LoVo (cell line): ENCODE measurements at regions not wholly inside any gene's neighbourhood (a gene's known extent, or its start where the extent isn't known, plus 50 kb on each side); places are given as distances from the start of the nearest gene placed in this dataset.
"Not testable (repeated sequence)": the region's sequence is repeated elsewhere in the genome, so short reads cannot be mapped to it uniquely, and the experiment has no call there.

ENCODE experiments used
- DNase-seq: peaks from one replicate; pipeline ENCODE4 v3.0.0-alpha.2; 2016; ENCODE audit warnings: low spot score

DNA sequence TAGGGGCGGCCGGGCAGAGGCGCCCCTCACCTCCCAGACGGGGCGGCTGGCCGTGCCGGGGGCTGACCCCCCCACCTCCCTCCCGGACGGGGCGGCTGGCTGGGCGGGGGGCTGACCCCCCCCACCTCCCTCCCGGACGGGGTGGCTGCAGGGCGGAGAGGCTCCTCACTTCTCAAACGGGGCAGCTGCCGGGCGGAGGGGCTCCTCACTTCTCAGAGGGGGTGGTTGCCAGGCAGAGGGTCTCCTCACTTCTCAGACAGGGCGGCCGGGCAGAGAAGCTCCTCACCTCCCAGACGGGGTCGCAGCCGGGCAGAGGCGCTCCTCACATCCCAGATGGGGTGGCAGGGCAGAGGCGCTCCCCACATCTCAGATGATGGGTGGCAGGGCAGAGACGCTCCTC lies 836.8 kb downstream of the RAPGEF2 start:
- not testable (repeated sequence) for DNase-seq

DNA sequence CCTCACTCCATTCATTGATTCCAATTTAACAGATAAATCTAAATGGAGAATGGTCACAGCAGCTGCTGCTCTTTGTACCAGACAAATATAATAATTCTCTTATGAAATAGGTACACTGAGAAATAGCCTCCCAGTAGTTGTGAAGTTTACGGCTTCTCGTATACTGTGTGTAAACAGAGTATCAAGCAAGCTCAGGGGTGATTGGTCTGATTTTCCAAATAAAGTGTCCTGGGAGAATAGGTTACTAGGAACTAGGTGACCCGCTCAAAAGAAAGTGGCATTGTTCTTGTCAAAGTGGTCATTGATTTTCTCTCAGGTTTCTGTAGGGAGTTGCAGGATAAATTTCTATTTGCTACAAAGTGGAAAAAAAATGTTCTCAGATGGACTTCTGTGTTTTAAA lies 838.2 kb downstream of the RAPGEF2 start:
- no peak for DNase-seq

DNA sequence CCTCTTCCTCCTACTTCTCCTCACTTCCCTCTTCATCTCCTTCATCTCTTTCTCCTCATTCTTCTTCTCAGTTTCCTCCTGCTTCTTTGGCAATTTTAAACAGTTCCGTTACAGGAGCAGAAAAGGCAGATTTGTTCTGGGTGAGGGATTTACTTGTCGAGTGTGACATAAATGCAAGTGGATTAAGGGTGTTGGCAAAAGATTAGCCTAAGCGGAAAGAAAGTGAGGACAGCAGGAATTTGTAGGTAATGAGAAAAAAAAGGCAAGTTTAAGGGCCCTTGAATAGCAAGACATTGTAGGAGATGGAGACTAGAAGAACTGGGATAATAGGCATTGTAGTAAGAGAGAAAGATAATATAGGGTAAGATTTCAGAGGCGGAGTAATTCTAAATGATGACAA lies 841.6 kb downstream of the RAPGEF2 start:
- DNase-seq: no peak

DNA sequence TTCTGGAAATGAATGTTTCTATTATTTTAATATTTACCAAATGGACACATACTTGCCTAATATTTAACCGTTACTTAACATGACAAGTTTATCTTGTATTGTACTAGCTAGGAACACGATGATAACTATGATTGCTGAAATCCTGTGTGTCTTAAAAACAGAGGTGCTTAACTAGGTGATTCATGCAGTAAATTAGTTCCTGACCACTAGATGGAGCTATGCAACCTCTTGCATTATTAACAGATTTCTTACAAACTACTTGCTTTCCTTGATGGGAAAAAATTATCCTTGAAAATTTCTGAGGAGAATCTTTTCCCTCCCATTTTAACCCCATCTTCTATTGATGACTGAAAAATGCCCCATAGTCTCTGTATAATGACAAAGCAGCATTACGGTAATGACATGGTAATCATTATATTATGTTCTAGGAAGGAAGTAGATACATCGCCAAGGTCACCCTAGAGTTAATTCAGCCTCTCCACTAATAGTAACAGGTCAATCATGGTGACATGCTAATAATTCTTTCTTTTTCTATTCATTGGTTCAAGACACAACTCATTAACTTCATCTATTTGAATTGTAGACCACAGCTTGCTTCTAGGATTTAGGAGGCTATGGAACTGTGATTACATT lies 844.2 kb downstream of the RAPGEF2 start:
- peak; percentile 67 for DNase-seq

DNA sequence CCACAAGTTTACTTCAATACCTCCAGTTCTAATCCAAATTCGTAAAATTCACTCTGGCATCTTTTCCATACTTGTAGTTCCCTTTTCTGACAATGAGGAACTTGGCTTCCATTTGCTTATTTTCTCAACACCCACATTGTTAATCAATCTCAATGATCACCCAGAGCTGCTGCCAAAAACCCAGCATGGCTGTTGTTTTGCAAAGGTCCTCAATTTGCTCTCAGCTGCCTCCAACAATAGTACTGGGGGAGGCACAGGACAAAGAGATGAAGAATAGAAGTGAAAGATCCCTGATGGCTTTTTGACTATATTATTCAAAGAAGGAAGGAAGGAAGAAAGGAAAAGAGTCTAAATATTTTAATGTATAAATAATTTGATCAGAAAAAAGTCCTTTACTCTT lies 847.8 kb downstream of the RAPGEF2 start:
- DNase-seq: no peak

DNA sequence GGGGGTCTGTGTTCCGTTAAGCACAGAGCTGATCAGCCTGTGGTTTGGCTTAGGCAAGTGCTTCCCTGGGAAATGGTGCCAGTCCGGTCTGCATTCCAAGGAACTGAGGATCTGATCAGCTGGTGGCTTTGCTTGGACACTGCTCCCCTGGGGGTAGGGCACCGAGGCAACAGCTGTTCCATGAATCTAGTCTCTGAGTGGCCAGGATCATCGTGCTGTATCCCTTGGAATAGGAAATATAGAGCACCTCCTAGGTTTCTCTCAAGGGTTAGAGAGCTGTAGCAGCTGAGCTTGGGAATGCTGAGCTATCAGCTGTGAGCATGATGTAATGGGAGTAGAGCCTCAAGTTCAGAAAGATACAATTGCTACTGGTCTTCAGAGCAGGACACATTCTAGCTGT lies 863.9 kb downstream of the RAPGEF2 start:
- no peak for DNase-seq

DNA sequence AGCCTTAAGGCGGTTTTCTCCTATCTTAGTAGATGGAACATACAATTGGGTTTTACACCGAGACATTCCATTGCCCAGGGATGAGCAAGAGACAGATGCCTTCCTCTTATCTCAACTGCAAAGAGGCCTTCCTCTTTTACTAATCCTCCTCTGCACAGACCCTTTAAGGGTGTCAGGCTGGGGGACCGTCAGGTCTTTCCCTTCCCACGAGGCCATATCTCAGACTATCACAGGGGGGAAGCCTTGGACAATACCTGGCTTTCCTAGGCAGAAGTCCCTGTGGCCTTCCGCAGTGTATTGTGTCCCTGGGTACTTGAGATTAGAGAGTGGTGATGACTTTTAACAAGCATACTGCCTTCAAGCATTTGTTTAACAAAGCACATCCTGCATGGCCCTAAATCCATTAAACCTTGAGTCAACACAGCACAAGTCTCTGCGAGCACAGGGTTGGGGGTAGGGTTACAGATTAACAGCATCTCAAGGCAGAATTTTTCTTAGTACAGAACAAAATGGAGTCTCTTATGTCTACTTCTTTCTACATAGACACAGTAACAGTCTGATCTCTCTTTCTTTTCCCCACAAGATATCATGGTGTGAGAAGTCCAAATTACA lies 874.1 kb downstream of the RAPGEF2 start:
- DNase-seq: not testable (repeated sequence)

DNA sequence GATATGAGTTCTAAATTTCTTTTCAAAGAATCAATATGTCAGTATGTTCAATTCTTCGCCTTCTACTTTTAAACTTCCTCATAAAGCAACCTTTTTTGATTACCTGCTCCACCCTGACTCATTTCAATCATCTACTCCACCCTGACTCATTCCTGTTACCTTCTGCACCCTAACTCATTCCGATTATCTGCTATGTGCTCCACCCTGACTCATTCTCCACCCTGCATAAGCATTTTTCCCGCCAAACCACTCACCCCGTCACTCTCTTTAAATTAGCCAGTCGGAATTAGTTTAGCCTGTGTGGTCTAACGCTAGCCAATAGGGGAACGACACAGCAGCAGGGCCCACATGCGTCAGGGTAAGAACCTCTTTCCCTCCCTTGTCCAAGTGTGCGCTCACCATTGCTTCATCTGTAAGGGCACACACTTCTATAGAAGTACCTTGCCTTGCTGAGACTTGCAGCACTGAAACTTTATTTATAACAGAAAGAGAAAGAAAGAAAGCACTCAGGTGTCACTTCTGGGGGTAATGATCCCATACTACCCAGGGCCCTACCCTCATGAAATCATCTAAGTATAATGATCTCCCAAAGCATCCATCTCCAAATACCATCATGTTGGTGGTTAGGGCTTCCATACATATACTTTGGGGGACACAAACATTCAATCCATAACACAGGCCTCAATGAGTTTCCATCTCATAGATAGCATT lies 875.2 kb downstream of the RAPGEF2 start:
- no peak for DNase-seq

DNA sequence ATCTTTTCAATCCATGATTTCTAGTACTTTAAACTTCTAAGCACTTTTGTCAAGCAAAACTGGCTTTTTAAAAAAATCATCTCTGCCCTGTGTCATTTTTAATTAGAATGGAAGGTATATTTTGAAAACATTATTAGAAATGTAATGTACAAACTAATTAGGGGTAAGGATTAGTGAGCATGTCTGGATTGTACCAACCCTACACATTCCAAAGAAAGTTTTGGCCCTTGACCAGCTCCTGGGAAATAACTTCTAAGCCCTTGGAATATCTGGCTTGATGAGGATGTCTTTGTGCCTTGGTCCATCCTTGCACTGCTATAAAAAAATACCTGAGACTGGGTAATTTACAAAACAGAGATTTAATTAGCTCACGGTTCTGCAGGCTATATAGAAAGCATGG lies 876.5 kb downstream of the RAPGEF2 start:
- no peak for DNase-seq

DNA sequence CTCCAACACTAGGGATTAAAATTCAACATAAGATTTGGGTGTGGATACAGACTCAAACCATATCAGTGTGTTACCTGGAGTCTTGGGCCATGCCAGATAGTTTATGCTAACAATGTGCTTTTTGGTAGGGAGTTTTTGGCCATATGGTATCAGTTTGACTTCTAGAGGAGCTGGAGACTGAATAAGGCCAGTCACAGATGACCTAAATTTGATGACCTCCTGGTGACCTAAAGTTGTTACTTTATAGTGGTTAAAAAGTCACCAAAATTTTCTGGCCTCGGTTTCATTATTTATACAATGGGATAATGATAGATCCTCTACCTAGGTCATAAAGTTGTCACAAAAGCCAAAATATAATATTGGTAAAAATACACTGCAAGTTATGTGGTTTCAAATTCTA lies 877.1 kb downstream of the RAPGEF2 start:
- no peak for DNase-seq

DNA sequence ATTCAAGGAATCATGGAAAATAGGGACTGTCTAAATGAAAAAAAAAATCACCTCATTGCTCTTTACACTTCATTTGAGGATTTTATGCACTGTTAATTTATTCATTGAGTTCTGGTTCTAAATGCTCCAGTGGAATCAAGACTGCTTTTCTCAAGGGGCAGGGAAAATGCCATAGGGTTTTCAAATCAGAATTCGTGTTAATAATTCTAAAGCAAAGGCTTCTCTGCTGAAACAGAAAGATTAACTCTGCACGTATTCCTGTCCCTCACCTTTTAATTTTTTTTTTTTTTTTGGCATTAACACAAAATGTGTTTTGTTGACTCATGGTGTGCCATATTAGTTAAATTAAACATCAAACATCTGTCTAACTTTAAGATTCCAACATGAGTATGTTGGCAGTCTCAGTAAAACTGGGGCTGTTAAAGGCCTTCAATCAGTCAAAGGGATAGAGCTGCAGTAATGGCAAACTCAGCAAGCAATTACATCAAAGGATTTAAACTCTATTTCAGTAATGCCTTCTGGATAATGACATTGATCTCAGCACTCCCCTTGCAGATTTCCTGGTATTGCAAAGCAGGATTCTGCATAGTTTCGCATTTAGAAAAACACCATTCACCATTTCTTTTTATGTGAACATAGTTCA lies 878.1 kb downstream of the RAPGEF2 start:
- no peak for DNase-seq

DNA sequence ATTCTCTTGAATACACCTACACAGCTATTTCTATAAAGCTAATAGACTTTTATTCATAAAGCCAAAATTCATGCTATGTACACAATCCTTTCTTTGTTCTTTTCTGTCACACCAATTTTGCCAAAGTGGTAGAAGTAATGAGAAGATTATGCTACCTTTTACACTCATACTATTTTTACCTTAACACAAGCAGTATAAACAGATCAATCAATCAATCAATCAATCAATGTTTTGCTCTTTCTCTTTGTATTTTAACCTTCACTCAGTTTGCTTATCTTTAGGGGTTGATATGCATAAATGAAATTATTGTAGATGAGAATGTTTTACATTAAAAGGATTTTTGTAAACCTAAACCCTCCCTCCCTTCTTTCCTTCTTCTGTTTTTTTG lies 878.6 kb downstream of the RAPGEF2 start:
- no peak for DNase-seq

DNA sequence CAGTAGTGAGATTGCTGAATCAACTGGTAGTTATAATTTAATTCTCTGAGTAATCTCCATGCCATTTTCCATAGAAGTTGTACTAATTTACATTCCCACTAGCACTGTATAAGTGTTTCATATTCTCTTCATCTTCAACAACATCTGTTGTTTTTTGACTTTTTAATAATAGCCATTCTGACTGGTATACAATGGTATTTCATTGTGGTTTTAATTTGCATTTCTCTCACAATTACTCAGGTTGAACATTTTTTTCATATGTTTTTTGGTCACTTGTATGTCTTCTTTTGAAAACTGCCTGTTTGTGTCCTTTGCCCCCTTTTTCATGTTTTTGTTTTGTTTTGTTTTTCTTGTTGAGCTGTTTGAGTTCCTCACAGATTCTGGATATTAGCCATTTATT lies 880.2 kb downstream of the RAPGEF2 start:
- no peak for DNase-seq

DNA sequence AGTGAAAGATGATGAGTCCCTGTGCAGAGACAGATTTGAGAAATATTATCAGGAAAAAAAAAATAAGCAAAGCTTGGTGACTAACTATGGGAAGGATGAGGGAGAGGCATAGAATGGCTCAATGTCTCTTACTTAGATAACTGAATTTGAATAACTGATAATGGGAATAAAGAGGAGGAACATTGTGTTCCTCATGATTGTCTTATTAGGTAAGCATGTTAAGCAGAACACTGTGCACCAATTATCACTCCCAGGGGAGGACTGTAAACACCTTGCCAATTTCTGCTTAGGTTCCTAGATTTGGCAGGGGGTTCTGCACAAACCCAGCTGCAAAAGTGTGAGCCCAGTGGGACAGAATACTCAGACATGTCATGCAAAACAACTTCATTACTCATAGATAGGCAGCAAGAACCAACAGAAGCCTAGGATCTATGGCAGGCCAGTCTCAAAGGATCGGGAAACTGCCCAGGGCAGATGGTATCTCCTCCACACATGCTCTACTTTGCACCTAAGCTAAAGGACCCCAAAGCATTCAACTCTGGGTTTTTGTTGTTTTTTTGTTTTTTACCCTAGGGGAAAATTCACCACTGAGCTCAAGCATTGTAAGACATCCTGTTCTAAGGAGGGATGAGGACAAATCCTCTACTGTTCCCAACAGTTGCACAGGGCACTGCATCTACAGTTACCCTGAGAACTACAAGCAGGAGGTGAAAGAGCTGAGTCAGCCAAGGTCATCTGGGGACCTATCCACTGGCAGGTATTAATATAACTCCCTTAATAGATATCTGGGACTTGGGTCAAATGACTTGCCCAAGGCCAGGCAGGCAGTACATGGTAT lies 907.0 kb downstream of the RAPGEF2 start:
- DNase-seq: no peak

DNA sequence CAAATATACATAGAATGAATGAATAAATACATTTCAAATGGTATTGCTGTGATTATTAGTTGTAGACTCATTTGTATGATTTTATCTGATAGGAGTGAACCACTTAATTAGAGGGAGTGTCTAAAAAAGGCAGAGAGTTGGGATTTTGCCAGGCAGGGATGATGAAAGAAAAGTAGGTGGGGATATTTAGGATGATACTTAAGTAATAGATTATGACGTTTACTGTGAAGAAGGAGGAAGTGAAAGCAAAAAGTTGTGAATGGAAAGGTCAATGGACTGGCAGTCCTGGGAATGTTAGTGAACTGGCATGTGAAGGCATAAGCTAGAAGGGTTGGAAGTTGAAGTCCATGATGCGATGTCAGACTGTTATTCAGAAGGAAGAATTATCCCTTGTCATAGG lies 917.1 kb downstream of the RAPGEF2 start:
- no peak for DNase-seq

DNA sequence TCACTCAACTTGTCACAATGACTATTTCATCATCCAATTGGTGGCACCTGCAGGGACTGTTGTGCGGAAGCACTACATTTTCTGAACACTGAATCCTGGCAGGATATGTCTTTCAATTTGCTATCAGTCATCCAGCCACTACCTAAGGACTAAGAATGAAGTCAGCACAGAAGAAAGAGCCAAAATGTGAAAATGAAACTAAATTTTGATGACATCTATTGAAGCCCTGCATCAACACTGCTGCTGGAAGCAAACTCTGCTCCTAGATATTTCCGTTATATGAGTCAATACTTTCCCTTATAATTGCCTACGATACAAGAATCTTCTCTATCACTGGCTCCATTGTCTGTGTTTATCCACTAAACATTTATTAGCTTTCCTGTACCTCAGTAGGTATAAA lies 917.9 kb downstream of the RAPGEF2 start:
- DNase-seq: no peak

DNA sequence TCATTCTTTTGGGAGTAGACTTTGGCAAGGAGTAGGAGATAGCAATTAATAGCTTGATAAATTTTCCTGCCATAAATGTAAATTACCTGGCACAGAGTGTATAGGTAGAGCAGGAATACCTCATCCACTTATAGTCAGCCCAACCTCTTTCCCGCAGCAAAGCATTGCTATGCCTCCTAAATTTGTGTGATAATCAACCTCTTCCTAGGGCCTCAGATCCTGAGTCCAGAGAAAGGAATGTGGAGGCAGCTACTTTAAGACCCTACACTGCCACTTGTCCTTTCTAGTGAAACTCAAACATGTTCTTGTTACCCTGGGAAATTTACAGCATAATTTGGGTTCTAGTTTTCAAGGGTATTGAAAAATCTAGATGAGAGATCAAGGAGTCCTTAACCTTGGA lies 919.0 kb downstream of the RAPGEF2 start:
- no peak for DNase-seq

DNA sequence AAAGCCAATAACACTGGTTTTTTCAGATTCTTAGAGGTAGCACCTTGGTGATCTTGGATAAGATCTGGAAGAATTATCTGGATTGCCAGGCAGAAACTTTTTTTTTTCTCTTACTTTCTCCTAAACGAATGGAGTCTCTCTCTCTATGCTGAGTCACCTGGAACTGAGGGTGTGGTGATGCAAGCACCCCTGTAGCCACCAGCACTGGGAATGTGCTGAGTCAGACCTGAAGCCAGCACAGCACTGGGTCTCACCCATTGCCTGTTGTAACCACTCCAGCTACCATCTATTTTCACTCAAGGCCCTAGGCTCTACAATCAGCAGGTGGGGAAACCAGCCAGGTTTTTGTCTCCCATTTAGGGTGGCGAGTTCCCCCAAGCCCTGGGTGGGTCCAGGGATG lies 923.8 kb downstream of the RAPGEF2 start:
- DNase-seq: peak; percentile 64

DNA sequence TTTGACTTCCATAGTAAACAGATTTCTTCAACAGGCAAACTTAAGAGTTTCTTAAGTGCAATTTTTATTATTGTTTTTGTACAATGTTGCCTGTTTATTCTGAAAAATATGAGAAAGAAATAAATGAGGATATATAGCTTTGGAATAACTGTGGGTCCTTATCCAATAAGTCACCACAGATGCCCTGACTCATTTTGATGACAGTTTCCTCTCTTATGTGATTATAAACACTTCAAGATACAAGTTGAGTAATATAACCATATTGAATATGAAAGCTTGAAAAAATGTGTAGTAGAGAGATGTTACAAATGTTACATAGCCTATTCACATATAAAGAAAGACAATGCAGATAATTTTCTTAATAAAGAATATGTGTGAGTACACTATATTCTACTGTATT lies 931.6 kb downstream of the RAPGEF2 start:
- no peak for DNase-seq

DNA sequence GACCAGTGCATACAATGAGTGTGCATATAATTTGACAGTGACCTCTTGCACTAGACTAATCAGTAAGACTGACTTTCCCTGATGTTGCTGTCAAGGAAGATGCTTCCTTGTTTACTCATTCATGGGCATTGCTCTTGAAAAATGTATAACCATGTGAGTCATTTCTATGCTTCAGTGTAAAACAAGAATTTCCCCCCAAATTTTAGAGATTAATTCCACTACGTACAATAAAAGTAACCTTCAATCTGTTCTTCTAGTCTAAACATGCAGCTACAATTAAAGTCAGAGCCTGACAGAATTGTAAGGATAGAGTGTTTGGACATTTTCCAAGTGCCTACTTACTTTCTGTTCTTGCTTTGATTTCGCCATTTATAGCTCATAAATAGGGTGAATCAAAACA lies 935.7 kb downstream of the RAPGEF2 start:
- no peak for DNase-seq

DNA sequence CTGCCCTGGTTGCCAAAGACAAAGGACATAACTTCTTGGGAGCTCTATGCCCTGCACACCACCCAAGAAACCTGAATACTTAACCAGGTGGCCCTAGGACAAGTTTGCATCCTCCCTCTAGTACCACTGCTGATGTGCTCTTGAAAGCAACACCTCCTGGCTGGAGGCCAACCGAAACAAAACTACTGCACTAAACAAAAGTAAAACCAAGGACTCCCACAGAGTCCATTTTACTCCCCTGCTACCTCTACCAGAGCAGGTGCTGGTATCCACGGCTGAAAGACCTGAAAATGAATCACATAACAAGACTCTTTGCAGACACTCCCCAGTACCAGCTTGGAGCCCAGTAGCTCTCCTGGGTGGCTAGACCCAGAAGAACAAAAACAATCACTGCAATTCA lies 941.8 kb downstream of the RAPGEF2 start:
- no peak for DNase-seq
